ENCODE measurements at regions not wholly inside any gene's neighbourhood (a gene's known extent, or its start where the extent isn't known, plus 50 kb on each side); places are given as distances from the start of the nearest gene placed in this dataset.

DNA sequence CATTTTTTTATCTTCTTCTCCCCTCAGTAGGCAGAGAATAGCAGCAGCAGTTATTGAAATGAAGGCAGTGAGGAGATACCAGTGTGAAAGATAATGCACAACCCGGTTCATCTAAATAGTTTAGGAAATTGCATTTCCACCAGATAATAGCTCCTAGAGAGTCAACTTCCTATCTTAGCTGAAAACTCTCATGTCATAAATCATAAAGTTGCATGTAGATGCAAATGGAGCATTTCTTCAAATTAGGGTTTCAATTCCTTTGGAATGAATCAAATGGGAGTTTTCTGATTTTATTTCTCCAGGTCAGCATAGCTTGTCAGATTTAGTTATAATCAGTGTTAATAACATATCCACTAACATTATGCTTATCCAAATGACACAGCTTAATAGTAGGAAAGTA is 335.3 kb downstream of the CNTNAP4 start:
- DNase-seq (ENCODE audit: low read depth): no peak
- TF ChIP-seq, protein P1, sequence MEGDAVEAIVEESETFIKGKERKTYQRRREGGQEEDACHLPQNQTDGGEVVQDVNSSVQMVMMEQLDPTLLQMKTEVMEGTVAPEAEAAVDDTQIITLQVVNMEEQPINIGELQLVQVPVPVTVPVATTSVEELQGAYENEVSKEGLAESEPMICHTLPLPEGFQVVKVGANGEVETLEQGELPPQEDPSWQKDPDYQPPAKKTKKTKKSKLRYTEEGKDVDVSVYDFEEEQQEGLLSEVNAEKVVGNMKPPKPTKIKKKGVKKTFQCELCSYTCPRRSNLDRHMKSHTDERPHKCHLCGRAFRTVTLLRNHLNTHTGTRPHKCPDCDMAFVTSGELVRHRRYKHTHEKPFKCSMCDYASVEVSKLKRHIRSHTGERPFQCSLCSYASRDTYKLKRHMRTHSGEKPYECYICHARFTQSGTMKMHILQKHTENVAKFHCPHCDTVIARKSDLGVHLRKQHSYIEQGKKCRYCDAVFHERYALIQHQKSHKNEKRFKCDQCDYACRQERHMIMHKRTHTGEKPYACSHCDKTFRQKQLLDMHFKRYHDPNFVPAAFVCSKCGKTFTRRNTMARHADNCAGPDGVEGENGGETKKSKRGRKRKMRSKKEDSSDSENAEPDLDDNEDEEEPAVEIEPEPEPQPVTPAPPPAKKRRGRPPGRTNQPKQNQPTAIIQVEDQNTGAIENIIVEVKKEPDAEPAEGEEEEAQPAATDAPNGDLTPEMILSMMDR (conservative IDR thresholded peaks at IDR 0.05; ENCODE audit: low read depth, low read length): no peak
- no peak overlapping the region for H3K4me3 ChIP-seq (ENCODE audit: low read depth, low read length)

DNA sequence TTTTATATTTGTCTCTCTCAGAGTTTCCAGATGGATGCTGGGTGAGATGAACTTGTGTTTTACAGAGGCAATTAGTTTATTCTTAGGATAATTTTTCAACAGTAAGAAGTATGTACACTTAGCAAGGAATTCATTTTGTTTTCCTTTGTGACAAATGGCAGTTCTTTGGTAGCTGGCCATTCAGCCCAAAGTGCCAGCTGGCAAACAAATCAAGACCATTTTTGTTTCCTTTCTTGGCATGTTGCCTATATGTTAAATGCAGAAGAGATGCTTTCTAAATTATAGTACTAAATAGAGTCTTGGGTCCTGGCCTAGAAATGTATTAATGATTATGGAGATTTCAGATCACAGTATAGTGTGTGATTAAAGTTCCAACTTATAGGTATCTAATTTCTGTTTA is 337.1 kb downstream of the CNTNAP4 start:
- no peak for DNase-seq (ENCODE audit: low read depth)
- H3K4me3 ChIP-seq (ENCODE audit: low read depth, low read length): no peak overlapping the region
- TF ChIP-seq, protein P1 (conservative IDR thresholded peaks at IDR 0.05; ENCODE audit: low read depth, low read length): no peak

DNA sequence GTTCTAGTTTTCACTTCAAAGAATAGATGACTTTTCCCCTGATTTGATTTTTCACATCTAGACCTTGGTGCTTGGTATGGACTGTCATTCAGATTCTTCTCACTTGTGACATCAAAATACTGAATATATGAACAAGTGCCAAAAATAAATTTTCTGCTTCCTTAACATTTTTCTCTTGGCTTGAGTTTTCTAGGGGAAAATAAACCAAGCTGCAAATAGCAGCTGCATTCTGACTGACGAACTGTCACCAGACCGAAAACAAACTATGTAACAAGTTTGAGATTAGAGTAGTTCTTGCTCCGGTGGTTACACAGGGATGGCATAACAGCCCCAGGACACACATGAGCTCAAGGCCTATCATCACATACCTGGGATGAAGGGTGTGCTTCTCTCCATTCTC is 345.7 kb downstream of the CNTNAP4 start:
- TF ChIP-seq, protein P1 (conservative IDR thresholded peaks at IDR 0.05; ENCODE audit: low read depth, low read length): no peak
- DNase-seq (ENCODE audit: low read depth): no peak
- no peak overlapping the region for H3K4me3 ChIP-seq (ENCODE audit: low read depth, low read length)

DNA sequence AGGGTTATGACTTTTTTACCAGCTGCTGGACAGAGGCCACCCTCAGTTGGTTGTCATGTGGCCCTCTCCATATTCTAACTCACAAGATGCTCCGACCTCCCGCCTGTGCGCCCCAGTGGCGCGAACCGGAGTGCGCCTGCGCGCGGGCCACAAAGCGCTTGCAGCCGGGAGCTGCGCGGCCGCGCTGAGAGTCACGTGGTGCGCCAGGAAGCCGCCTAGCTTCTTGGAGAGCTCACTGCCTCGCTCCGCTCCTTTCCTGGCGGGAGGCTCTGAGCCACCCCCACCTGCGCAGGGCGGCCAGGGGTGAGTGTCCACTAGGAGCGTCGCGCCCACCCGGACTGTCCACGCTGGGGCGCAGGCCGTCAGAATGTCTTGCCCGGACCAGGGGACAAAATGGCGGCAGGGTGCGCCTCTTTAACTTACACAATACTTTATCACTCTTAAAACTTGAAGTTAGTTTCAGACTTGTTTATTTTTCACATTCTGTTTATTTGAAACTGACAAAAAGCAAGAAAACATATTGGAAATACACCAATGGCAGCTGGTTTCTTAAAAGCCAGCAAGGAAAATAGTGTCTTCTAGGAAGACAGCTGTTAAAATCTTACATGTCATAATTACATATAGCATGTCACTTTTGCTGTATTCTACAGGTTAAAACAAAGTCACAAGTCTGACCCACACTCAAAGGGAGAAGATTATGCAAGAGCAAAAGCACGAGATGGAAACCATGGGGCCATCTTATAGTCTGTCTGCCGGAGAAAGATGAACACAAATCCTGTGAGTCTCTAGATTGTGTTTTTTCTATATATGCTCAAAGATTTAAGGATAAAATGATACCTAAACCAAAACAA is 357.9 kb downstream of the CNTNAP4 start:
- TF ChIP-seq, protein P1 (conservative IDR thresholded peaks at IDR 0.05; ENCODE audit: low read depth, low read length): no peak
- H3K4me3 ChIP-seq (ENCODE audit: low read depth, low read length): no peak overlapping the region
- DNase-seq (ENCODE audit: low read depth): no peak

DNA sequence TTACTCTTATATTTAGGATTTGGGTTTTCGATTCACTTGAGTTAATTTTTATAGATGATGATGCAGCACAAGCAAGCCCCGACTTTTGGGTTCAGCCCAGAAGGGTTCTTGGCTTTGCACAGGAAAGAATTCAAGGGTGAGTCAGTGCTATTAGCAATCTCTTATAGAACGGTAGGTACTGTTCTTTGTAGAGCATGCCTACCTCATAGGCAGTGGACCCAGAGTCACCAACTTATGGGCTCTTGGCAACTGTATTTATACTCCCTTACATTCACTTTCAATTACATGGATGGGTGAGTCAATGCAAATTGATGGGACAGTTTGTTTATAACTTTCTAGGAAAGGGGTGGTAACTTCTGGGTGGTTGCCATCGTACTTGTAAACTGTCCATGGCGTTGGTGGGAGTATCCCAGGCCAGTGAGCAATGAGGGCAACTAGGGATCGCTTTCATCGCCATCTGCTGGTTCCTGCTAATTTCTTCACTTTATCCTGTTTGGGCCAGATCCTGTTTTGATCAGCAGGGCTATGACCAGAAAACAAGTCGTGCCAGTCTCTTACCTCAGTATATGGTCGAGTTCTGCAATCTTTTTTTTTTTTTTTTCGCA is 362.6 kb downstream of the CNTNAP4 start:
- no peak overlapping the region for H3K4me3 ChIP-seq (ENCODE audit: low read depth, low read length)
- TF ChIP-seq, protein P1 (conservative IDR thresholded peaks at IDR 0.05; ENCODE audit: low read depth, low read length): peak; percentile 65
- DNase-seq (ENCODE audit: low read depth): peak; percentile 7

DNA sequence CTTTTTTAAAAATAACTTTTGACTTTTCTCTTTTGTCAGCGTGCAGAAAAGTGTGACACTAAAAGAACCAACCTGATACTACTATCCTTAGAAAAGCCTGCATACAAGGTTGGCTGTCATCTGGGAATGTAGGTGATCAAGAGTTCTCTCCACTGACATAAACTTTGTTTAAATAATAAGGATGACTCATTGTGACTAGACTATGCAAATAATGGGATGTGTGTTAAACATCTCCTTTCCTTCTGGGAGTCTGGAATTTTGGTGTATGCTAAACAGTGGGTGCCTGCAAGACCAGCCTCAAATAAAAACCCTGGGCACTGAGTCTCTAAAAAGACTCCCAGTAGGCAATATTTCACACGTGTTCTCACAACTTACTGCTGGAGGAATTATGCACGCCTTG is 373.4 kb downstream of the CNTNAP4 start:
- DNase-seq (ENCODE audit: low read depth): no peak
- no peak overlapping the region for H3K4me3 ChIP-seq (ENCODE audit: low read depth, low read length)
- TF ChIP-seq, protein P1 (conservative IDR thresholded peaks at IDR 0.05; ENCODE audit: low read depth, low read length): no peak
